GM12892 (cell line): ENCODE measurements at regions not wholly inside any gene's neighbourhood (a gene's known extent, or its start where the extent isn't known, plus 50 kb on each side); places are given as distances from the start of the nearest gene placed in this dataset.

ENCODE experiments used
- DNase-seq: peaks from one replicate; pipeline ENCODE4 v3.0.0; 2011; ENCODE audit not compliant: insufficient read length
- FAIRE-seq: peaks from 2 replicates; lab custom pipeline; 2011; peaks lifted over from hg19 to GRCh38; lab: Jason Lieb, UNC
- POLR2A ChIP-seq: IDR thresholded peaks from 2 replicates; pipeline ENCODE4 v1.6.1; 2011; ENCODE audit warnings: low read depth, low read length, control low read depth
- POLR2AphosphoS5 ChIP-seq: IDR thresholded peaks from 2 replicates; pipeline ENCODE4 v1.6.1; 2011; ENCODE audit warnings: low read depth, low read length, control low read depth
- TAF1 ChIP-seq: IDR thresholded peaks from 2 replicates; pipeline ENCODE4 v1.6.1; 2011; ENCODE audit warnings: low read depth, mild to moderate bottlenecking, control low read depth, low read length, borderline replicate concordance

DNA sequence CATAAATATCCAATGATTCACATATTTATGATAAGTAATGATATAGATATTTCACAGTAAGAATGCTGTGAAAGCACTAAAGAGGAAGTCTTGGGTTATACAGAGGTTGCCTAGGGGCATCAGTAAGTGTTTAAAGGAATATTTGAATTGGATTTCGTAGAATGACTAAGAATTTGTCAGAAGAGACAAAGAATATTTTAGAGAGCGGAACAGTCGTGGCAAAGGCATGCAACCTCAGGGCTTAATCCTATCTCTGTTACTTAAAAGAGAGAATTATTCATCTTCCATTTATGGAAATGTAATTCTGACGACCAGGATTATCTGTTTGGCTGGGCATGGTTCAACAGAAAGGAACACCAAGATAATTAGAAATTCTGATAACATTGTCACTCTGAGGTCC, 171.9 kb upstream of the NR5A2 start:
- TF ChIP-seq POLR2AphosphoS5, result no peak
- DNase-seq, result no peak
- no peak for FAIRE-seq

DNA sequence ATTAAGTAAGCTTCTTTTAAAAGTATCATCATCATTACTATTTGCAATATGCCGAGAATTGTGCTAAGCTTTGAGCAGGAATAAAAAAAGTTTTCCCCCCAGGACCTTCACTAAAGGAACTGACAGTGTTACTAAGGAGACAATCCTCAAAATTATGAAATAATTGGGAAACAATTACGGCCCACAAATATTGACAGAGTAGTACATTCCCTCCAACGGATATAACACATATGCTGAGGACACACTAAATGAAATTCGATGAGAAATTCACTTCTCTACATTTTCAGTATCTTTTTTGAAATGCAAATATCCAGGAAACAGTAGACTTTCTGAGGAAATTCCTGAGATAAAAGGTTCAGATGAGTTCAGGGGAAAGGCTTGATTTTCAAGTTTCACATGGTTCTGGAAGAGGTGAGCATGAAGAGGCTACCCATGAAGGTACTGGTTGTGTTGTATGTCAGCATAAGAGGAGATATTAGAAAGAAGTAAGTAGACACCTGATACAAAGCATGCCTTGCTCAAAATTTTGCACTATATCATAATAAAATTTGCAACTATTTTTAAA, 171.2 kb upstream of the NR5A2 start:
- FAIRE-seq, result no peak
- DNase-seq, result no peak
- no peak for TF ChIP-seq TAF1
- TF ChIP-seq POLR2A, result no peak
- TF ChIP-seq POLR2AphosphoS5, result no peak

DNA sequence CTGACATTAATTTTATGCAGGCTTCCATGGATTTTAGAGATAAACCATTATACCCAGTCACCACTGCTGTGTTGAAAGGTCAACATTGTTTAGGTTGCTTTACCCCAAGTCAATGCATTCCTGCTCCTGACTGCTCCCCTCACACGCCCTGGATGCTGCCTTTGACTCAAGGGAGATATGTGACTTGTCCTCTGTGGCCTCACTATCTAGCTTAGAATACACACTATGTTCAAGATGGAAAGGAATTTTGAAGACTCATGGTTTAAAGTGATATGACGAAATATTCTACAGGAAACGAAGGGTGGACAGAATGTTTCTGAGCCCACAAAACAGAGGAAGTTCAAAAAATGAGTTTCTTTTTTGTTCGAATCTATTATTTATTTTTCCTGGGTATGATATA, 170.4 kb upstream of the NR5A2 start:
- DNase-seq, result no peak
- TF ChIP-seq TAF1 (no peak), POLR2AphosphoS5 (no peak), POLR2A (no peak)
- no peak for FAIRE-seq

DNA sequence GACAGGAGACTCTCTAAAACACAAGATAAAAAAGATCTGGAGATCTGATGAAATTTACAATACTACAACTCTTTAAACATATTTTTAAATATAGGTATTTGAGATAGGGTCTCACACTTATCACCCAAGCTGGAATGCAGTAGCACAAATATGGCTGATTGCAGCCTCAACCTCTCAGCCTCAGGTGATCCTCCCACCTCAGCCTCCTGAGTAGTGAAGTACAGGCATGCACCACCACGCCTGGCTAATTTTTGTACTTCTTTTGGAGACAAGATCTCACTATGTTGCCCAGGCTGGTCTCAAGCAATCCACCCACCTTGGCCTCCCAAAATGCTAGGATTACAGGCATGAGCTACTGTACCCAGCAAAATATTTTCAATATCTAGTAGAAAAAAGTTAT, 170.0 kb upstream of the NR5A2 start:
- TF ChIP-seq TAF1, result no peak
- TF ChIP-seq POLR2AphosphoS5, result no peak
- TF ChIP-seq POLR2A, result no peak
- FAIRE-seq, result no peak
- DNase-seq, result no peak

DNA sequence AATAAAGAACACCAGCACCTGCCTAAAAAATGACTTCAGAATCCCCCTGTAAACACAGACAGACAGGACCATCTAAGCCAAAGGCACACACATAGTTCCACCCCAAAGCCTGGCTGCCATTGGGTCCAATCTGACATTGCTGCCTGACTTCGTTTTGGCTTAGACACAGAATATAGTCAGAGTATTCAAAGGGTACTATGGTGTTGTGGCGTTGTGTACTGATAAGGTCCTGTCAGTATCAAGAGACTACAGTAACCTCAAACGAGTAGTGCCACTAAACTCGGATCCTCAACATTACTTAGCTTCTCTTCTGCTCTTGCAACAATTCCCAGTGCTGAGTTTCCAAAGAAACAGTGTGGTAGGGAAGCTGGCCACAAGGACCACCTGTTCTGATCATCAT, 169.3 kb upstream of the NR5A2 start:
- FAIRE-seq, result no peak
- TF ChIP-seq POLR2A (no peak), POLR2AphosphoS5 (no peak), TAF1 (no peak)
- DNase-seq, result no peak

DNA sequence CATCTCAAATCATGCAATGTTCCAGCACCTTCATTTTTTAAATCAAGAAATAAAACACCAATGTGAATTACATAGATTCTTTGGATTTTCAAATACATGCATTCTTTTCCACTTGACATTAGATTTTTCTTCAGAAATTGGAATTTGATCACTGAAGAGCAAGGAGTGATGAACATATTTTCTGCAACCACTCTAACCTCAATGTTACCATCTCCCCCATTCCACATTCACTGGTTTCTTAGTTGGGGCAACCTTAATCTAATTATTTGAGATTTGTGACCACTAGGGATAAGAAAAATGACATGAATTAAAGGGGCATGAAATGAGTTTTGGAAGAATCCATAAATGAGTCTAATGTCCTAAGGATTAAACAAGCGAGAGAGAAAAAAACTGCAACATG, 168.7 kb upstream of the NR5A2 start:
- no peak for TF ChIP-seq POLR2A
- no peak for TF ChIP-seq POLR2AphosphoS5
- no peak for TF ChIP-seq TAF1
- DNase-seq, result no peak
- no peak for FAIRE-seq

DNA sequence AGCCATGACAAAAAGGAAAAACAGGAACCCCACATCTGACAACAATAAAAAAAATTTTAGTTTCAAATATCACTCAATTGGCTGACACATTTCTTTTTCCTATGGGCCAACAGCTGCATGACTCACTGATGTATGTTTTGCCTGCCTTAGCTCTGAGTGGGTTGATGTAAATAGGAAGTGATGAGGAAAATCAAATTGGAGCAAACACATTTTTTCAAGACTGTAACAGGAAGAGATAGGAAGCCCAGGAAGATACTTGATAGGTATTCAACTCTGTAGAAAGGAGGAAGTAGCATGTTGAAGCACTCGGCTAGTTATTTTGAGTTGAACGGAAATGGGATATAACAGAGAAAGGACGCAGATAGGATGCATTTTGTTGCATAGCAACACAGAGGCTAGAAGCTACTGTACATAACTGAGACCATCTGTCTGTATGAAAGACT, 168.0 kb upstream of the NR5A2 start:
- DNase-seq (no peak), FAIRE-seq (no peak)
- TF ChIP-seq POLR2A, result no peak
- no peak for TF ChIP-seq POLR2AphosphoS5
- TF ChIP-seq TAF1, result no peak

DNA sequence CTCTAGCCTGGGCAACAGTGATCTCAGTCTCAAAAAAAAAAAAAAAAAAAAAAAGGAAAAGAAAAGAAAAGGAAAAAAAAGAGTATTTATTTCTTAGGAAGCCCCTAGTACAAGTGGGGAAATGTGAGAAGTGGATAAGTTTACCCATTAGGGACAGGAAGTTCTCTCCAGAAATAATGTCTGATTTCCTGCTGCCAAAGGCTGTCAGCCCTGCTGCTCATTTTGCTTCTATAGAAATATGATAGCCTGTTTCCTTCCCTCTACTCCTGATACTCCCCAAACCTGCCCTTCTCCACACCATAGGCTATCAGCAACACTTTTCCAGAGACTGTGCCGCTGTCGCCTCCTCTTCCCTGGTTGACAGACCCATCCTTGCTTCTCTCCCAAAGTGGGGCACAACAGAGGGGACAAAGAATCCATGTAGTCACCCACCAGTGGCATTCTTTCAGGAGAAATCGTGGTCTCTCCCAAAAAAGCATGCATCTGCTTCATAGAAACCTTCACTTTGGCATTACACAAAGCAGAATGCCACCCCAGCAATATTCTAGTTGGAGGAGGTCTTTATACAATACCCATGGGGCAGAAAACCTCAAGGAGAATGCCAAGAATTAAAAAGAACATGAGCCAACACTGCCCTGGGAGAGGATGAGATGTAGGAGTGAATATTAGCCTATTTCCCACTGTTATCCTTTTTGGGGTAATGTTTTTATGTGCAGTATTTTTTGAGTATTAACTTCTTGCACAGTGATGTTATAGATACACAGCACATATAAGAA, 166.3 kb upstream of the NR5A2 start:
- TF ChIP-seq TAF1 (no peak), POLR2A (no peak), POLR2AphosphoS5 (no peak)
- FAIRE-seq (no peak), DNase-seq (no peak)

DNA sequence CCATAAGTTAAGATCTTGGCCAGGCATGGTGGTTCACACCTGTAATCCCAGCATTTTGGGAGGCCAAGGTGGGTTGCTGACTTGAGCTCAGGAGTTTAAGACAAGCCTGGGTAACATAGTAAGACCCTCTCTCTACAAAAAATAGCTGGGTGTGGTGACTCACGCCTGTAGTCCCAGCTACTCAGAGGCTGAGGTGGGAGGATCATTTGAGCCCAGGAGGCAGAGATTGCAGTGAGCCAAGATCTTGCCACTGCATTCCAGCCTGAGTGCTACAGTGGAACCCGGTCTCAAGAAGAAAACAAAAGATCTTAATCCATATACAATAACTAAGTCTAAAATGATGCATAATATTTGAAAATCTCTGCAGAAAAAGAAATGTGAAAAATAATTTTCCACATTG, 165.5 kb upstream of the NR5A2 start:
- DNase-seq, result no peak
- no peak for FAIRE-seq
- TF ChIP-seq POLR2AphosphoS5 (no peak), TAF1 (no peak), POLR2A (no peak)

DNA sequence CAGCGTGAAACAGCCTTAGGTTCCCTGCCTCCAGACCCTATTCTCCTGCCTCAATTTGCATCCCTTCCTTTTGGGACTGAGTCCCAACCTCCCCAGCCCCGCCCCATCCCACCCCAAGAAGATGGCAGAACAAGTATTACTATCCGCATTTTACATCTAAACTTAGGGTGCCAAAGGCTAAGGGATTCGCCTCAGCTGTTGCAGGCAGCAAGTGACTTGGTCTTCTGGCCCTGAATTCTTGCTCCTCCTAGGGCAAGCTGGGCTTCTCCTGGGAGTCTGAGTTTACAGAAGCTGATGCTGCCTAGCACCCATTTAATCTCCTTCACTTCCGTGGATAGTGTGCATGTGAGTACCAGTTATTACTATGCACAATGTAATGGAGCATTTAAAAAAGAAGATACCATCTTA, 161.3 kb upstream of the NR5A2 start:
- no peak for FAIRE-seq
- DNase-seq, result no peak
- TF ChIP-seq POLR2A (no peak), POLR2AphosphoS5 (no peak), TAF1 (no peak)

DNA sequence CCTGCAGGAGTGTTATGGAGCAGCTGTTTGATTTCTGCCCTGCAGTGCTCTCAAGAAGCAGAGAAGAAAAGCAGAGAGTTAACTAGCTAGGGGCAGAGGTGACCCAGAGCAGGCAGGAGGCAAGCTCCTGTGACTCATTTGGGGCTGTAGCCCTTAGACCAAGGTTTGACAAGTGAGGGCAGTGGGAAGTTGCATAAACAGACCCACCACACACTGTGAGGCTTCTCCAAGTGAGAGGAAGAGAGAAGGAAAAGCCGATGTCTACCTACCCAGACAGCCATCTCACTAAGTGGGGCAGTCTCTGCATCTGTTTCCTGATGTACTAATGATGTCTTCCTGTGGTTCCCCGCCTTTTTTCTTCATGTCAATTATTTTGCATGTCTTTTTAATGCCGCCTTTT, 159.9 kb upstream of the NR5A2 start:
- TF ChIP-seq POLR2AphosphoS5 (no peak), TAF1 (no peak), POLR2A (no peak)
- FAIRE-seq, result no peak
- no peak for DNase-seq

DNA sequence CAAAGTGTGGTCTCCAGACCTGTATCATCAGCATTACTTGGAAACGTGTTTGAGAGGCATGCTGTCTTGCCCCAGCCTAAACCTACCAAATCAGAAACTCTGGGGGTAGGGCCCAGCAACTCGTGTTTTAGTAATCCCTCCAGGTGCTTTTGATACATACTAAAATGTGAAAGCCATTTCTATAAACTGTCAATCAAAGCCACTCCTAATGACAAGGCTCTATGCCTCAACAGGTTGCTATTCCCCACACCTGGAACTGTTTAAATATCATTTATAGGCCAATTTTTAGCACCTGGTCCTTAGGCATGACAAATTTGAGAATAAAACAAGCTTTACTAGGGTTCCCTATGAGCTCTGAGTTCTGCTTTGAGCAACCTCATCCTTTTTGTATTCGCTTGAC, 158.7 kb upstream of the NR5A2 start:
- no peak for FAIRE-seq
- TF ChIP-seq POLR2A (no peak), TAF1 (no peak), POLR2AphosphoS5 (no peak)
- no peak for DNase-seq
